C4-2B (cell line): ENCODE measurements at regions not wholly inside any gene's neighbourhood (a gene's known extent, or its start where the extent isn't known, plus 50 kb on each side); places are given as distances from the start of the nearest gene placed in this dataset.

Experiments
- H3K27ac ChIP-seq: fragments of 450-650 bp; 2 replicates; pipeline ENCODE4 v1.5.1; 2017
- ZFX ChIP-seq: fragments of 450-650 bp; IDR thresholded peaks from 2 replicates; pipeline ENCODE4 v1.6.1; 2017
- TF ChIP-seq, protein P1 (sequence below): fragments of 450-650 bp; conservative IDR thresholded peaks from 2 replicates; pipeline ENCODE4 v1.5.1; 2017; ENCODE audit warnings: mild to moderate bottlenecking

DNA sequence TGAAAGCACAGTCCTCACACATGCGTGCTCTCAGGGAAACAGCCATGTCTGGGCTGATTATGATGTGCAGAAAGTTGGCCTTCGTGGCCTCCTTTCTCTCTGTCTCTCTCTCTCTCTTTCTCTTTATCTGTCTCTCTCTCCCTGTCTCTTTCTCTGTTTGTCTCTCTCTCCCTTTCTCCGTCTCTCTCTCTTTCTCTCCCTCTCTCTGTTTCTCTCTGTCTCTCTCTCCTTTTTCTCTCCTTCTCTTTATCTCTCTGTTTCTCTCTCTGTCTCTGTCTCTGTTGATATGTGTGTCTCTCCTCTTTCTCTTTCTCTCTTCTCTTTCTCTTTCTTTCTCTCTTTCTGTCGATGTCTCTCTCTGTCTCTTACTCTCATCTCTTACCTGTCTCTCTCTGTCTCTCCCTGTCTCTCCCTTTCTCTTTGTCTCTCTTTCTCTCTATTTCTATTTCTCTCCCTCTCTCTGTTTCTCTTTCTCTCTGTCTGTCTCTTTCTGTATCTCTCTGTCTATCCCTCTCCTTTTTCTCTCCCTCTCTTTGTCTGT, 105.4 kb upstream of the MPP7 start:
- TF ChIP-seq, protein P1, sequence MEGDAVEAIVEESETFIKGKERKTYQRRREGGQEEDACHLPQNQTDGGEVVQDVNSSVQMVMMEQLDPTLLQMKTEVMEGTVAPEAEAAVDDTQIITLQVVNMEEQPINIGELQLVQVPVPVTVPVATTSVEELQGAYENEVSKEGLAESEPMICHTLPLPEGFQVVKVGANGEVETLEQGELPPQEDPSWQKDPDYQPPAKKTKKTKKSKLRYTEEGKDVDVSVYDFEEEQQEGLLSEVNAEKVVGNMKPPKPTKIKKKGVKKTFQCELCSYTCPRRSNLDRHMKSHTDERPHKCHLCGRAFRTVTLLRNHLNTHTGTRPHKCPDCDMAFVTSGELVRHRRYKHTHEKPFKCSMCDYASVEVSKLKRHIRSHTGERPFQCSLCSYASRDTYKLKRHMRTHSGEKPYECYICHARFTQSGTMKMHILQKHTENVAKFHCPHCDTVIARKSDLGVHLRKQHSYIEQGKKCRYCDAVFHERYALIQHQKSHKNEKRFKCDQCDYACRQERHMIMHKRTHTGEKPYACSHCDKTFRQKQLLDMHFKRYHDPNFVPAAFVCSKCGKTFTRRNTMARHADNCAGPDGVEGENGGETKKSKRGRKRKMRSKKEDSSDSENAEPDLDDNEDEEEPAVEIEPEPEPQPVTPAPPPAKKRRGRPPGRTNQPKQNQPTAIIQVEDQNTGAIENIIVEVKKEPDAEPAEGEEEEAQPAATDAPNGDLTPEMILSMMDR, result no peak
- TF ChIP-seq ZFX, result no peak
- no peak overlapping the region for H3K27ac ChIP-seq

DNA sequence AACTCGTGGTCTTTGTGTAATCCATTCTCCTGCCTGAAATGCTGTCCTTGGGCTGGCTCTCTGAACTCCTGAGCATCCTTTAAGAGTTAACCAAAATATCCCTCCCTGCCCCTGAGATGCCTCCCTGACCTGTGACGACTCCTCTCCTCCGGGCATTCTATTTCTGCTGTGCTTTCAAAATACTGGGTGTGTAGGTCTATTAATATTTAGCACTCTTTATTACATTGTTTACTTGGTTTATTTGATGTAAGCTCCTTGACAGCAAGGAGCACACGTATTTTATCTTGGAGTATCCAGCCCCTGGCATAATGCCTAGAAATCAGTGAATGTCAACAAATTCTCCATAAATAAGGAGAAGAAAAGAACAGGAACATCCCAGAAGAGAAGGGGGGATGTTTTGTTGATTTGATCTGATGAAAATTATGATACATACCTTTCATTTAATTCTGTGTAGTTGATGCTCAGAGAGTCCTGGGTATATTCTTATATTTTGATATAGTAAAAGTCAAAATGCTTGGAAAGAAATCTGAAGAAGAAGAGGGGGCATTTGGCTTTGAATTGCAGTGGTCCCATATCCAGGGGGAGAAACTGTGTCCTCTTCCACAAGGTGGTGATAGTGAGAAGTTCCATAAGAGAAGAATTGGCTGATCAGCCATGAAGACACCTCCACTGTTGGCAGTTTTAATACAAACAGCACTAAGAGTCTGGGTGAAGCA, 107.7 kb upstream of the MPP7 start:
- TF ChIP-seq, protein P1, result peak; percentile 76
- no peak for TF ChIP-seq ZFX
- peak overlapping the region; percentile 33 for H3K27ac ChIP-seq

DNA sequence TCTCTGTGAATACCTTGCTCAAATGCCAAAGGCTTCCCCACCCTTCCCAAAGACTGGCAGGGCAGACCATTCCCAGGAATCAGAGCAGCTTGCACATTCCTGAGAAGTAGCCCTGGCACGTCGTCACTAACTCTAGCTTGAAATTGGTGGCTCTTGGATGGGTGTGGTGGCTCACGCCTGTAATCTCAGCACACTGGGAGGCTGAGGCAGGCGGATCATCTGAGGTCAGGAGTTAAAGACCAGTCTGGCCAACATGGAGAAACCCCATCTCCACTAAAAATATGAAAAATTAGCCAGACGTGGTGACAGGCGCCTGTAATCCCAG, 108.2 kb upstream of the MPP7 start:
- peak overlapping the region; percentile 24; the same call in 1 of the 2 replicates for H3K27ac ChIP-seq
- TF ChIP-seq, protein P1, result peak; percentile 45
- TF ChIP-seq ZFX, result no peak

DNA sequence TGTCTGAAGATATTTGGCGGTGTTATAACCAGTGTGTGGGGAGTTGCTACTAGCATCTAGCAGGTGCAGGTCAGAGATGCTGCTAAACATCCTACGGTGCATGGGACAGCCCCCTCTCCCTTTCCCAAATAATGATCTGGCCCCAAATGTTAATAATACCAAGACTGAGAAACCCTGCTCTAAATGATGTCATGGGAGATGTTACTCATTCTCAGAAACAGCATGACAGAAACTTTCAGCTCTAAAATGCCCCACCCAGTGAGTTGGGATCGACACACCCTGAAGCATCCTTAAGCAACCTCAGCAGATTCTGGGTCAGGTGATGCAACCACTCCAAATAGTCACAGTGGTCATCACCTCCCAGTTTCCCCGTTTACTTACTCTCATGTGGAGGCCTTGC, 108.8 kb upstream of the MPP7 start:
- H3K27ac ChIP-seq, result no peak overlapping the region
- no peak for TF ChIP-seq ZFX
- TF ChIP-seq, protein P1, result no peak

DNA sequence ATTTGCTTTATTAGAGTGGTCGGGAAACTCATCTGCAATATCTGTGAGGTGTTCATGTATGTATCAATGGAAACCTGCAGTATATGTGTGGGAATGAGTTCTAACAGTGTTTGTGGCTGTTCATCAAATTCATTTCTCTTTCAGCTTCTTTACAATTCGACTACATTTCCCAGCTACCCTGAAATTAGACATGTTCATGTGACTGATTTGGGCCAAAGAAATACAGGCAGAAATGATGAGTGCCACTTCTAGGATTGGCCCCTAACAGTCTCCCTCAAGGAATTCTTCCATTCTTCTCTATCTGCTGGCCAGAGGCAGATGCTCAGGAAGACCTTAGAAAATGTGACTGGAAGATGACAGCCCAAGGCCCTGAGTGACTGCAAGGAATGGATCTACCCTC, 114.8 kb upstream of the WAC start:
- H3K27ac ChIP-seq, result no peak overlapping the region
- TF ChIP-seq, protein P1, result no peak
- TF ChIP-seq ZFX, result no peak

DNA sequence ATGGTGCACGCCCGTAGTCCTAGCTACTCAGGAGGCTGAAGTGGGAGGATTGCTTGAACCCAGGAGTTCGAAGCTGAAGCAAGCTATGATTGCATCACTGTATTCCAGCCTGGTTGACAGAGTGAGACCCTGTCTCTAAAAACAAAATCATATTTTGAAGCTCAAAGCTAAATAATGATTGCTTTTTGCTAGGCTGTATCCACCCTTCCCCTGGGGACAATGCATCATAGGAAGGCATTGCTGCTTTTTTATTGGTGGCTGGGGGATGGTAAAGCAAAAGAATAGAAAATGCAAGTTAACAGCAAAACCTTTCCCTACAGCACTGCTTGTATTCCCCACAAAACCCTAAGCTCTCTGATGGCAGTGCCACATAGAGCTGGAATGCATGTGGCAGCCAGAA, 107.5 kb upstream of the WAC start:
- no peak for TF ChIP-seq ZFX
- TF ChIP-seq, protein P1, result no peak
- H3K27ac ChIP-seq, result no peak overlapping the region

DNA sequence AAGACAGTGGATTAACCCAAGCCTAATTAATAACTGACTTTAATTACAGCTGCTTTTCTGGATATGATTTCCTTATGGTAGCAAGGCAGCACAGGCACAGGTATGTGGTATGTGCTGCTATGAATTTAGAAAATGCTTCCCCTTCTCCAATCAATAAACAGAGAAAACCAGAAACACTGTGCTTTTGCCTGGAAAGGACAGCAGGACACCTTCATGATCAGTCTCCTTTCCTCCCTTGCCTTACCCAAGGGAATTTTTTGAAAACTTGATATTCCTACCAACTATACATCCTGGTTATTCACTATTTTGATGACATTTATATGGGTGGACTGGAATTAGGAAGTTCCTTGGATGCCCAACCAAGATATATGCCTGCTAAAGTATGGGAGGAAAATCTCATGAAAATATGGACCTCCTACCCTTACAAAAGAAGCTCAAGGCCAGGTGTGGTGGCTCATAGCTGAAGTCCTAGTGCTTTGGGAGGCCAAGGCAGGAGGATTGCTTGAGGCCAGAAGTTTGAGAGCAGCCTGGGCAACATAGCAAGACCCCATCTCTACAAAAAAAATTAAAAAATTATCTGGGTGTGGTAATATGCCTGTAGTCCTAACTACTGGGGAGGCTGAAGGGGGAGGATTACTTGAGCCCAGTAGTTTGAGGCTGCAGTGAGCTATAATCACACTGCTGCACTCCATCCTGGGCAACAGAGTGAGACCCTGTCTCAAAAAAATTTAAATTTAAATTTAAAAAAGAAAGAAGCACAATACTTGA, 106.3 kb upstream of the WAC start:
- no peak for TF ChIP-seq ZFX
- TF ChIP-seq, protein P1, result no peak
- no peak overlapping the region for H3K27ac ChIP-seq
